HG02798 (cell line): ENCODE measurements at regions not wholly inside any gene's neighbourhood (a gene's known extent, or its start where the extent isn't known, plus 50 kb on each side); places are given as distances from the start of the nearest gene placed in this dataset.
"Not testable (repeated sequence)": the region's sequence is repeated elsewhere in the genome, so short reads cannot be mapped to it uniquely, and the experiment has no call there.

Experiments
- ATAC-seq: cut with Tn5 transposase; IDR thresholded peaks from one replicate; pipeline ENCODE4 v1.9.1; 2021; ENCODE audit warnings: mild to moderate bottlenecking; ENCODE audit not compliant: unreplicated experiment, poor library complexity

DNA sequence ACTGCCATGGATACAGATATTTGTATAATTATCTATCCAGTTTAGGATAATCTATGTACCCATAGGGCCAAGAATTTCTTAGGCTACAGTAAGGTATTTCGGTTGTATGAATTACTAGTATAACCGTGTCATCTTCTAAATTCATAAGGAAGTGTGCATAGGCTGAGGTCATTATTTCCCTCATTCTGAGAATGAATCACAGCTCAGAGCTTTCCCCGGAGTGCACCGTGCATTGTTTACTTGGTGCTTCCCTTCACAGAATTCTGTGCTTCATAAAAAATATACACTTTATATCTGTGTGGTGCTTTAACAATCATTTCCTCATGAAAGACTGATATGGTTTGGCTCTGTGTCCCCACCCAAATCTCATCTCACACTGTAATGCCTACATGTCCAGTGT lies 514.1 kb downstream of the ETNK1 start:
- no peak for ATAC-seq

GRCh38 chr12:23140710-23141109 lies 515.7 kb downstream of the ETNK1 start:
- no peak for ATAC-seq

DNA sequence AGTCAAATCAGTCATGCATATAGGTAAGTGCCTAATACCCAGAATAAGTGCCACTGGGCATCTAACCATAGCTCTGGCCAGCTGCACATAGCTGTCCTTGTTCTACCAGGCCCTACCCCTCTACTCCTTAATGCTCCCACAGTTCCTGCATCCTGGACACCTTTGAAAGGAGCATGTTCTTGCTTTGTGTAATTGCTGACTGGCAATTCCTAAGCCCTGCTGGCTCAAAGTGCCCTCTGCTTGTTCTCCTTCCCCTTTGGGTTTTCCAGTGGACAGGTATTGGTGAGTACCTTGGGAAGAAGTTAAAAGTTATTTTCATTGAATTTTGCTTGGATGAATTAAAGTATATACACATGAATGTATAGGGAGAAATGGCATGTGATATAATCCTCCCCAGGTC lies 516.4 kb downstream of the ETNK1 start:
- ATAC-seq: no peak

GRCh38 chr12:23146070-23146469 lies 521.1 kb downstream of the ETNK1 start:
- ATAC-seq: not testable (repeated sequence)

DNA sequence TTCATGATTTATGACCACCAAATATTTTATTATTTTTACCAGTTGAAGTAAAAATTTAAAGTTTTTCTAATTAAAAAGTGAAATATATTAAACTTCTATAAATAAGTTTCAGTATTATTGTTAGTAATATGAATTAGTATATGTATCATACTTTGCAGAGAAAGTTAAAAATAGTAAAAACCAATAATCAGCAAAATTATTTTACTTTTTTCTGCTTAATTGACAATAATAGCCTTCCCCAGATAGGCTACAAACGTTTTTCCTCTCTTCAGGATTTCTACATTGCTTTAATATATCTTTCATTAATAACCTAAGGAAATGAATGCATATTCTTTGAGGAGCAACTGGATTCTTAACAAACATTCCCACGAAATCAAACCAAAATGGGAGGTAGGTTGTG lies 543.5 kb downstream of the ETNK1 start:
- no peak for ATAC-seq

- no peak for ATAC-seq
Observed at GRCh38 chr12:23169012-23169695, 544.2 kb downstream of the ETNK1 start.

DNA sequence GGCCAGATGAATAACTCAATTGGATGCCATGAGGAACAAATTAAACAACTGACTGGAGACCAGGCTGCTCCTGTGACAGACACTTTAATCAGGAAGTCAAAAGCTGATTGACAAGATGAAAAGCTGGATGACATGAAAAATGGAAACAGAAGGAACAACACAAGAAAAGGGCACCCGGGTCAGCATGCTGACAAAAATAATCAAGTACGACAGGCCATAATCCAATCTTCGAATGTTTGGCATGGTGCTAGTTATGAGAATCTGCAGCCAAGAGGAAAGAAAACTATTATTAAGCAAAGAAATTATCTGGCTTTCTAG lies 544.7 kb downstream of the ETNK1 start:
- ATAC-seq: no peak

DNA sequence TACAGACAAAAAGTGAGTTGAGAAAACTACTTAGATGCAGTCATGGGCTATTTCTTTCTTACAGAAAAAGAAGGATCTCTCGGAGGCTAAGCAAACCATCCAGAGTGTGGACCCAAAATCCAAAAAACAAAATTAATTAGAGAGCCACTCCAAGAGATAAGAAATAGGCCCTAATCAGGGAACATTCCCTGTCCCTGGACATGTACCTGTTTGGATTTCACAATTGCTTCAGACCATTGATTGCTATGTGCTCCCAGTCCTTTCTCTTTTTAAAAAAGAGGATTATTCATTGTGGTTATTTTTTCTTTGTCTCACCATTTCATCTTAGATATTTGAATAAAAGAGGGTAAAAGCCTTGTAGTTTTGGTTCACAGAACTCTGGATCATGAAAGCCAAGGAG lies 549.9 kb downstream of the ETNK1 start:
- no peak for ATAC-seq

GRCh38 chr12:23185346-23185745 lies 560.4 kb downstream of the ETNK1 start:
- ATAC-seq: no peak

GRCh38 chr12:23186950-23187349 lies 562.0 kb downstream of the ETNK1 start:
- no peak for ATAC-seq

- no peak for ATAC-seq
Observed at GRCh38 chr12:23193552-23193951, 568.6 kb downstream of the ETNK1 start.

DNA sequence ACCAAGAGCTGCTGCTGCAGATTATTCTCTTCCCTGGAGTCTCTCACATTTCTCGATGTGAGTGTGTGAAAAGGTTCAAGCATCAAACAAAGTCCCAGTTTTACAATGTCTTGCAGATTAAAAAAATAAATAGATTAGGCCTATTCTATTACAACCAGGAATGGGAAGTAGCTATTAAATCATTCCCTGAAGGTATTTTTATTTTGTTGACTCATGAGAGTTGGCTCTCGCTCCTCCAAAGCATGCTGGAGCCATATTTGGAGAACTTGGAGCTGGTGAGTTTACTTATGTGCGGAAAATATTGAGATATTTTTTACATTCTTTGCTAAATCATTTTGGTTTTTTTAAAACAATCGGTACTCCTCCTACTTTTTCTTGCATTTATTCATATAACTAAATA lies 572.3 kb downstream of the ETNK1 start:
- ATAC-seq: no peak

DNA sequence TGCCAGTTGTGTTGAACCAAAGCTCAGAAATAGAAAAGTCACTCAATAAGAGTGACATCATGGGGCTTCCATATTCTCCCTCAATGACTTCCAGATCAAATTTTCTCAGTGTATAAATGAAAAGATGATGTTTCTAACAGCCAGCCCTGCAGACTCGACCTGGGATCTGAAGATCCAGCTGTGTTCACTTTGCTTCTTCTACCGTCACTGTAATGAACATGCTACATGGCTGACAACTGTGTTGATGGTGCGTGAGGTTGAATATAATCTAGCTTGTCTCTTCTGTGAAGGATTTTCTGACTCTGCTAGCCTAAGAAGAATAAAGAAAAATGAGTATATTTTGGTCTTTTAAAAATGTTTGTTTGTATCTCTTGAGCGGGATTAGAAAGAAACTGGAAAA lies 577.8 kb downstream of the ETNK1 start:
- no peak for ATAC-seq

- ATAC-seq: peak; percentile 94
Observed at GRCh38 chr12:23204933-23205778, 580.2 kb downstream of the ETNK1 start.

DNA sequence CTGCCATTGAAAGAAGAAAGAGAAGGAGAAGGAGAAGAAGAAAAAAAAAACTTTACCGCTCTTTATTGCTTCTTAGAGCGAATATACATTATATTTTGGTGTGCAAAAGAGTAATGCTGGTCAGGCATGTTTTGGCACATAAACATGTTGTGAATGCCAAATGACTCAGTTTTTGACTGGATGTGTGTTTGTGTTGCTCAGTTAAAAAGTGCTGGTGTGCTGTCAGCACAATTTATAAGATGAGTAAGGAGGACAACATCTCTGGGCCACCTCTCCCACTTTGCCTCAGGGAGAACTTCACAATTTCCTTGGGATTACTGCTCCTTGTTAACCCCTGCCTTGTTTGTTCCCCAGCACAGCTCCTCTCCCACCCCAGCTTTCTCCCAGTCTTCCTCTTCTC lies 584.8 kb downstream of the ETNK1 start:
- ATAC-seq: no peak

DNA sequence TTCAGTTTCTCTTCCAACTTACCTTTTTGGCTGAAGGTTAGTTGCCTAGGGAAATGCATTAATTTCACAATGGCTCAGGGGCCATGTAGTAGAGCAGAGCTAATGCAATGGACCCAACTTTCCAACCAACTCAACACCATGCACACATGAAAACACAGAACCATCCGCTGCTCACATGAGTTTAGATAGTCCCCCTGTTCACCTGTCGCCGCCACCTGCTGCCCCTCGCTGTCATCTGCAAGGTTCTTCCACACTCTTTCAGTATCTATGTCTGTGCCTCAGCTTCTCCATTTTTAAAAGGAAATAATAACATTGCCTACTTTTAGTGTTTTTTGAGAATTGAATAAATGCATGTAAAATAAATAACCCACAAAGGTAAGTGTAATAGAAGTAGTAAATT lies 585.6 kb downstream of the ETNK1 start:
- ATAC-seq: no peak

- no peak for ATAC-seq
Observed at GRCh38 chr12:23211384-23212320, 586.7 kb downstream of the ETNK1 start.

GRCh38 chr12:23217158-23217557 lies 592.2 kb downstream of the ETNK1 start:
- no peak for ATAC-seq

DNA sequence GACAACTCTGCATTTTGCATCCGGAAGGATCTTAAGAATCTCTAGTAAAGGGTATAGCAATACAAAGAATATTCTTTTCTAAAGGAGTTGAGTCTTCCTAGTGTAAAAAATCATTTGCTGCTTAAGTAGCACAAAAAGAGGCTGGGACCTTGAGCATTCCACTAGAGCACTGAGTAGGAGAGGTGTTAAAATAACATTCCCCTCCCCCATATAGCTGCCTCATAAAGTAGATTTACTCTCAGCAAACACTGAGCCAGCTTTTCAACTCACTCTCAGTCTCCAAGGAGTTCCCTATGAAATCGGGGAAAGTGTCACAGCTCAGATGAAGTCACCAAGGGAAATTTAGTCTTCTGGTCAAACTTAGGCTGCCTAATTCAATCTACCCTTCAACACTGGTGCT lies 592.7 kb downstream of the ETNK1 start:
- ATAC-seq: no peak

GRCh38 chr12:23221066-23221465 lies 596.1 kb downstream of the ETNK1 start:
- ATAC-seq: no peak

DNA sequence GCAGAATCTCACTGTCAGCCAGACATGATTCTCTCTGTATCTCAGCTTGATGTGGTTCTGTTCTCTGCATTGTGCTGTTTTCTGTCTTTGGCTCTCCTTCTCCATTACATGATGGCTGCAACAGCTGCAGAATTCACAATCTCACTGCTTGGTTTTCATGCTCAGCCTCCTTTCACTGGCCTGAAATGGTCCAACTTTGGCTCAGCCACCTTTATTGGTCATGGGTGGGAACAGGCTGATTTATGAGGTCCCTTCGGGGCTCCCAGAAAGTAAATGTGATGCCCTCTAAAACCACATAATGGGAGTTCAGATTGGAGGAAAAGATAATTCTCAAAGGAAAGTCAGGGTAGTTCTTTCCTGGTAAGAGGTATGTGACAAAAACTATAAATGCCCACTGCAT lies 597.0 kb downstream of the ETNK1 start:
- ATAC-seq: no peak
